ENCODE measurements at regions not wholly inside any gene's neighbourhood (a gene's known extent, or its start where the extent isn't known, plus 50 kb on each side); places are given as distances from the start of the nearest gene placed in this dataset.
"Not testable (repeated sequence)": the region's sequence is repeated elsewhere in the genome, so short reads cannot be mapped to it uniquely, and the experiment has no call there.

DNA sequence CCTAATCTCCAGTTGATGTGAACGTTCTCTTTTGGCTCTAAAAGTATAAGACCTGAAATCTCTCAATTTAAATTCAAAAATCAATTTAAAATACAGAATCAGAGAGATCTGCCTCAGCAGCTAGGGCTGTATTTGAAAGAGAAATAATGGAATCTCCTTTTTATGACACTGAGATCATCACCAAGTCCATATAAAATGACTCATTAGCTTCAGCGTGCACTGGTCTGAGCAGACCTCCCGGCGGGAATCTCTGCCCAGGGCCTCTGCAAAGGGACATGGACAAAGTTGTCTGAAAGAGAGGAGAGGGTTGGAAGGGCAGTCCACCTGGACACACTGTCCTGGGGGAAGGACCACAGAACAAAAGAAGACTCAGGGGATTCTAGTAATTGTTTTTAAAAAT, 855.6 kb downstream of the EFNB2 start:
- in situ Hi-C loops (cut with MboI; ENCODE audit: low sequenced_read_pairs, unreplicated experiment): no loop called here
- TF ChIP-seq, protein P1, sequence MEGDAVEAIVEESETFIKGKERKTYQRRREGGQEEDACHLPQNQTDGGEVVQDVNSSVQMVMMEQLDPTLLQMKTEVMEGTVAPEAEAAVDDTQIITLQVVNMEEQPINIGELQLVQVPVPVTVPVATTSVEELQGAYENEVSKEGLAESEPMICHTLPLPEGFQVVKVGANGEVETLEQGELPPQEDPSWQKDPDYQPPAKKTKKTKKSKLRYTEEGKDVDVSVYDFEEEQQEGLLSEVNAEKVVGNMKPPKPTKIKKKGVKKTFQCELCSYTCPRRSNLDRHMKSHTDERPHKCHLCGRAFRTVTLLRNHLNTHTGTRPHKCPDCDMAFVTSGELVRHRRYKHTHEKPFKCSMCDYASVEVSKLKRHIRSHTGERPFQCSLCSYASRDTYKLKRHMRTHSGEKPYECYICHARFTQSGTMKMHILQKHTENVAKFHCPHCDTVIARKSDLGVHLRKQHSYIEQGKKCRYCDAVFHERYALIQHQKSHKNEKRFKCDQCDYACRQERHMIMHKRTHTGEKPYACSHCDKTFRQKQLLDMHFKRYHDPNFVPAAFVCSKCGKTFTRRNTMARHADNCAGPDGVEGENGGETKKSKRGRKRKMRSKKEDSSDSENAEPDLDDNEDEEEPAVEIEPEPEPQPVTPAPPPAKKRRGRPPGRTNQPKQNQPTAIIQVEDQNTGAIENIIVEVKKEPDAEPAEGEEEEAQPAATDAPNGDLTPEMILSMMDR (IDR thresholded peaks at IDR 0.05; ENCODE audit: borderline replicate concordance, control extremely low read depth, extremely low read depth, insufficient read depth, missing control alignments): no peak
- DNase-seq (ENCODE audit: low spot score): no peak

DNA sequence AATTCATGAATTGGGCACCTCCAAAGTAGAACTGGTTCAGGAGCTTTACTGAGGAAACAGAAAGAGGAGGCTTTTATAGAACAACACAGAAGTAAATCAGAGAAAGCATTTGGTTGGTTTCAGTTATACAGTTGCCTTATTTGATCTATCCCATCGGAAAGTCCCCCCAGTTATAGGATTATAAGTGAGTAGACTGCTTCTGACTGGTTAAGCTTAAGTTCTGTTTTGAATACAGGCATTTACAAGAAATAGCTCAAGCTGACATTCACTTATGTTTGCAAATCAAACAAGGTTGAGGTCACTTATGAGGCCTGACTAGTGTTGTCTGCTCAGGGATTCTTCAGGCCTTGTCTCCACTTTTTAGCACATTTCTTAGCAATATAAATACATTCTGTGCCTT, 857.4 kb downstream of the EFNB2 start:
- no peak for DNase-seq (ENCODE audit: low spot score)
- in situ Hi-C loops (cut with MboI; ENCODE audit: low sequenced_read_pairs, unreplicated experiment): no loop called here

DNA sequence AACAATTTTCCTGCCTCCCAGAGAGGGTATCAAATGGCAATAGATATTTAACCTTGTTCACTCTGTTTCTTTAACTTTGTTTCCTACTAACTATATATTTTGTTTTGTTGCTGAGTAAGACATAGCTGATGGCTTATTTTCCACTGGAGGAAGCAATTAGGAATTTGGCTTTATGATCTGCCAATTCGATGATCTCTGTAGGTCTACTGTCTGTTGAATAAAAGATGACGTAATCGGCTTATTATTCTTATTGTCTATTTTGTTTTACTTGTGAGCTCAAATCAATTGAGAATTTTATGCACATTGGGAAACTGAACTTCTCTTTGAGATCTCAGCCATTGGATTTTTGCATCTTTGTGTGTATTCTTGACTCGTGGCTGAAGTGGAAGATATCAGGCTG, 862.6 kb downstream of the EFNB2 start:
- in situ Hi-C loops (cut with MboI; ENCODE audit: low sequenced_read_pairs, unreplicated experiment): no loop called here
- TF ChIP-seq, protein P1 (IDR thresholded peaks at IDR 0.05; ENCODE audit: borderline replicate concordance, control extremely low read depth, extremely low read depth, insufficient read depth, missing control alignments): no peak
- no peak for DNase-seq (ENCODE audit: low spot score)

More for the DNA sequence above, 857.4 kb downstream of the EFNB2 start:
- TF ChIP-seq, protein P1 (IDR thresholded peaks at IDR 0.05; ENCODE audit: borderline replicate concordance, control extremely low read depth, extremely low read depth, insufficient read depth, missing control alignments): no peak

DNA sequence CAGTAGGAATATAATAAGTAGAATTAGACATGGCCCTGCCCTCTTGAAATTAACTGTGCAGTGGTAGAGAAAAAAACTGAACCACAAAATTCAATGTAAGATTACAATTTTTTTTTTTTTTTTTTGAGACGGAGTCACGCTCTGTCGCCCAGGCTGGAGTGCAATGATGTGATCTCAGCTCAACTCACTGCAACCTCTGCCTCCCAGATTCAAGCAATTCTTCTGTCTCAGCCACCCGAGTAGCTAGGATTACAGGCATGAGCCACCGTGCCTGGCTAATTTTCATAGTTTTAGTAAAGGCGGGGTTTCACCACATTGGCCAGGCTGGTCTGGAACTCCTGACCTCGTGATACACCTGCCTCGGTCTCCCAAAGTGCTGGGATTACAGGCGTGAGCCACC, 864.3 kb downstream of the EFNB2 start:
- in situ Hi-C loops (cut with MboI; ENCODE audit: low sequenced_read_pairs, unreplicated experiment); DNase-seq (ENCODE audit: low spot score): not testable (repeated sequence)

DNA sequence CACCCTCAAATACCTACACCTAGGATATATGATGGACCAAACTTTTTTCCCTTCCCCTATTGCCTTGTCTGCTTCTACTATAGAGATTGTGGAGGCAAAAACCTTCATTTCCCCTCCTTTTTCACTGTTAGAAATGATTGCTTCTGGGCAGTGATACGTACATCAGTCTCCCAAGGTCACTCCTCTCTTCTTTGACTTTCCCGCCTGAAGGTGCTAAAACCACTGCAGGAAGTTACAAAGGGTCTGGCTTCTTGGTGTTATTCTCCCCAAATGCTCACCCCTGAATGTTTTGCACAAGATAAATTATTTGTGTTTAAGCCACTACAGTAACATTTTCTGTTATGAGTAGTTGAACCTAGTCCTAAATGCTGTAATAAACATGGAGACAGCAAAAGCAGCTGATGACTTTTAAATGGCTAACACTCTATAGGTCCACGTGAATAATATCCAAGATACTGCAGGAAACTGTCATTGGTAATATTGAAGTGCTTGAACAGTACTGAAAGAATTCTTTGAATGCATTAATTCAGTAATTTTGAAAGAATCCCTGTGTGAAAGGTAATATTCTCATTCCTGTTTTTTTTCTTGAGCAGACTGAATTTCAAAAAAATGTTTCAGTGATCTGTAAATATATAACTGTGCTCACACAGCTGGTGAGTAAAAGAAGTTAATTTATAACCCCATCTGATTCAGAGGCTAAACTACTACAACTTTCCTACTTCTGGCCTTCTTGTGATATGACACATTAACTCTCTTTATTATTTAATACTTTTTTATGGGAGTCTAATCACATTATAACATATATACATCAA, 865.1 kb downstream of the EFNB2 start:
- in situ Hi-C loops (cut with MboI; ENCODE audit: low sequenced_read_pairs, unreplicated experiment): no loop called here
- DNase-seq (ENCODE audit: low spot score): no peak
- TF ChIP-seq, protein P1 (IDR thresholded peaks at IDR 0.05; ENCODE audit: borderline replicate concordance, control extremely low read depth, extremely low read depth, insufficient read depth, missing control alignments): no peak

DNA sequence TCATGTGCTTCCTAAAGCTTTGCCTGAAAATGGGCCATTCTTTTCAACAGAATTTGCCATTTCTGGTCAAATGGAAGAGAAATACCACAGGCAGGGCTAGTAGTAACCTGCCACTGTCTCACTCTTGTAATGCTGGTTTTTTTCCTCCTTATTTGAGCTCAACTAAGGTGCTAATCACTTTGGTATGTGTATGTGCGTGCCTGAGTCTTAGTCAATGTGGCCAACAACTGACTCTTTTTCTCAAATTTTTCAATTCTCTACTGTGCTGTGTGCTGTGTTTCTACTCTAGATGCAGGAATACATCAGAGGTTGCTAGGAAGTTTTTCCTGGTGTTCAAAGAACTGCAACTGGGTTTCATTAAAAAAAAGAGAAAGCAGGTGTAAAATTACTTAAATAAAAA, 870.2 kb downstream of the EFNB2 start:
- in situ Hi-C loops (cut with MboI; ENCODE audit: low sequenced_read_pairs, unreplicated experiment): no loop called here
- DNase-seq (ENCODE audit: low spot score): no peak
- TF ChIP-seq, protein P1 (IDR thresholded peaks at IDR 0.05; ENCODE audit: borderline replicate concordance, control extremely low read depth, extremely low read depth, insufficient read depth, missing control alignments): no peak

DNA sequence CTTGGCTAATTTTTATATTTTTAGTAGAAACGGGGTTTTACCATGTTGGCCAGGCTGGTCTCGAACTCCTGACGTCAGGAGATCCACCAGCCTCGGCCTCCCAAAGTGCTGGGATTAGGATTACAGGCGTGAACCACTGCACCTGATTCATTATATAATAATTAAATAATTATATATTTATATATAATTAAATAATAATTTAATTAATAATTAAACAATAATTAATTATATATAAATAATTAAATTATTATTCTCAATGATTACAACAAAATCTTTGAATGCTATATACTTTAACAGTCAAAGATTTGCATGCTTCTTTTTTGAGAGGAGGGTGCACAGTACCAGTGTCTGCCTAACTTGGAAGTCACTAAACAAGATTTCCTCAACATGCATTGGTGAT, 872.3 kb downstream of the EFNB2 start:
- DNase-seq (ENCODE audit: low spot score): no peak
- TF ChIP-seq, protein P1 (IDR thresholded peaks at IDR 0.05; ENCODE audit: borderline replicate concordance, control extremely low read depth, extremely low read depth, insufficient read depth, missing control alignments): no peak
- in situ Hi-C loops (cut with MboI; ENCODE audit: low sequenced_read_pairs, unreplicated experiment): no loop called here

Data from GM13976 (cell line).